ENCODE measurements at regions not wholly inside any gene's neighbourhood (a gene's known extent, or its start where the extent isn't known, plus 50 kb on each side); places are given as distances from the start of the nearest gene placed in this dataset.

DNA sequence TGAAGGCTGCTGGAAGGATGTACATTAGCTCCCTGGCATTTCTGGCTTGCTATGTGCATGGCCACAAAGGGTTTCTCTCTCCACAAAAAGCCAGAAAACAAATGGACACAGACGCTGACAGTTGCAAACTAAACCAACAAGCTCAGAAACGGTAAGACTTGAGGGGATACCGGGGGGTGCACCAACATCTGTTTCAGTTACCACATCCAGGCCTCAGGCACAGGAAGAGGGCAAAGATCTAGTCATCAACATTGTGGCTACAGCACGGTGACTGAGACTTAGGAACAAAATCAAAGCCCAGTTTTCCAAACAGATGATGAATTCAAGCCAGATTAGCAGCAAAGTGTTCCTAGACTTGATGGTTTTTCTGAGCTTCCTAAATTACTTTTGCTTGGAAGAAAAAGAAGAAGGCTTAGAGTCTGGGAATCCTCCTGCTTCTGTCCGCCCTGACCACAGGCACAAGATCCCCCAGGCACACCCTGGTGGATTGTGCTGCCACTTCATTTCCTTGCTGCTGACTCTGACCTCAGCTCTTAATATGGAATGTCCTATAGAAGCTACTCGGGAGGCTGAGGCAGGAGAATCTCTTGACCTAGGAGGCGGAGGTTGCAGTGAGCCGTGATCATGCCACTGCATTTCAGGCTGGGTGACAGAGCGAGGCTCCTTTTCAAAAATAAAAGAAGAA is 54.2 kb upstream of the ADGRF1 start:
- TF ChIP-seq, protein P1, sequence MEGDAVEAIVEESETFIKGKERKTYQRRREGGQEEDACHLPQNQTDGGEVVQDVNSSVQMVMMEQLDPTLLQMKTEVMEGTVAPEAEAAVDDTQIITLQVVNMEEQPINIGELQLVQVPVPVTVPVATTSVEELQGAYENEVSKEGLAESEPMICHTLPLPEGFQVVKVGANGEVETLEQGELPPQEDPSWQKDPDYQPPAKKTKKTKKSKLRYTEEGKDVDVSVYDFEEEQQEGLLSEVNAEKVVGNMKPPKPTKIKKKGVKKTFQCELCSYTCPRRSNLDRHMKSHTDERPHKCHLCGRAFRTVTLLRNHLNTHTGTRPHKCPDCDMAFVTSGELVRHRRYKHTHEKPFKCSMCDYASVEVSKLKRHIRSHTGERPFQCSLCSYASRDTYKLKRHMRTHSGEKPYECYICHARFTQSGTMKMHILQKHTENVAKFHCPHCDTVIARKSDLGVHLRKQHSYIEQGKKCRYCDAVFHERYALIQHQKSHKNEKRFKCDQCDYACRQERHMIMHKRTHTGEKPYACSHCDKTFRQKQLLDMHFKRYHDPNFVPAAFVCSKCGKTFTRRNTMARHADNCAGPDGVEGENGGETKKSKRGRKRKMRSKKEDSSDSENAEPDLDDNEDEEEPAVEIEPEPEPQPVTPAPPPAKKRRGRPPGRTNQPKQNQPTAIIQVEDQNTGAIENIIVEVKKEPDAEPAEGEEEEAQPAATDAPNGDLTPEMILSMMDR (IDR thresholded peaks at IDR 0.05 in 4 of 5, conservative IDR thresholded peaks at IDR 0.05 in 1 of 5): no peak
- TF ChIP-seq POLR2A (IDR thresholded peaks at IDR 0.05): no peak
